ENCODE measurements at regions not wholly inside any gene's neighbourhood (a gene's known extent, or its start where the extent isn't known, plus 50 kb on each side); places are given as distances from the start of the nearest gene placed in this dataset.
A peak's percentile ranks its signal among the peaks of the same experiment; 100 is the strongest.
"Not testable (repeated sequence)": the region's sequence is repeated elsewhere in the genome, so short reads cannot be mapped to it uniquely, and the experiment has no call there.

DNA sequence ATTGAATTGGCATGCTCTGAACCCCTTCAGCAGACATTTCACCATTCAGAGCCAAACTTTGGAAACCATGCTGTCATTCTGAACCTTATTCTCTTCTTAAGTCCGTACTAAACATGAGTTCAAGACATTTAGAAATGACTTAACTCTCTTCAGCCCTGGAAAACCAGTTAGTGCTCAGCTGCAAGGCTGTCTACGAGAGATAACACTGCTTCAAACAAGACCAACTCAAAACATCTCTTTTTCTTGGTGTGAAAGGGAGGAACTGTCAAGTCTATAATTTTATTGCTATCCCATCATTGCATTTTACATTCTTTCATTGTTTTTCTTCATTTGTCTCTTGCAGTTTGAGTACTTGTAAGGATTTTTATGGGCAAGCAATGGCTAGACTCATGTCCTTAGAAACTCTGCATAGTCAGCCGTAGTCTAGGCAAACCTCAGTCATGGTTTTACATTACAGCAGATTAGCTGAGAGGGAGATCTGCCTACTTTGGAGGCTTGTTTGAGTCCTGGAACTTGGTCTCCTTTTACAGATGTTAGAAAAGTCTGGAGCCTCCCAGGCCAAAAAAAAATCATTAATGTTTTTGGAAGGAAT is 120.6 kb upstream of the JADE1 start:
- no peak for DNase-seq (ENCODE audit: low read depth, low spot score)

DNA sequence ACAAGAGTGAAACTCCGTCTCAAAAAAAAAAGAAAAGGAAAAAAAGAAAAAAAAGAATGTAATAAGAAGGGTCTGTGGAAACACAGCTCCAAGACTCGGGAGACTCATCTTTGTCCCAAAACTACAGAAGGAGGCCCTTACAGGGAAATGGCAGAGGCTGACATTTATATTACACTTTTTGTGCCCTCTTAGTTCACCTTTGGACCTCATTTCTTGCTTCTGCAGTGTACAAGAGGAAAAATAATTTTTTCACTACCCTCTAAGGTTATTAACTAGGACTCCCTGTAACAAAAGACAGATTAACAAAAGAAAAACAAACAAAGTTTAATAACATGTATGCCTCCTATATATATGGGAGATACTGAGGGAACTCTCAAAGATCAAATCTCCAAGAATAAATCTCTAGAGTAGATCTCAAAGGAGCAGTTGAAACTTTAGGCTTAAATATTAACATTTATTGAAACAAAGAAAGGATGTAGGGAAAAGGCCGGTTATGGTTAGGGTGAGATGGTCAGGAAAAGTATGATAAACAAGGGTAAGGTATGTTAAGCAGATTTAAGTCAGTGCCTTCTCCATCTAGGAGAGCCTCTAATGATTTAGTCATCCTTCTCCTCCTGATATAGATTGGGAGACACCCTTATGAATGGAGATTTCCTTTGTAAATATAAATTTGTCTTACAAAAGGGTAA is 121.3 kb upstream of the JADE1 start:
- DNase-seq (ENCODE audit: low read depth, low spot score), result no peak

DNA sequence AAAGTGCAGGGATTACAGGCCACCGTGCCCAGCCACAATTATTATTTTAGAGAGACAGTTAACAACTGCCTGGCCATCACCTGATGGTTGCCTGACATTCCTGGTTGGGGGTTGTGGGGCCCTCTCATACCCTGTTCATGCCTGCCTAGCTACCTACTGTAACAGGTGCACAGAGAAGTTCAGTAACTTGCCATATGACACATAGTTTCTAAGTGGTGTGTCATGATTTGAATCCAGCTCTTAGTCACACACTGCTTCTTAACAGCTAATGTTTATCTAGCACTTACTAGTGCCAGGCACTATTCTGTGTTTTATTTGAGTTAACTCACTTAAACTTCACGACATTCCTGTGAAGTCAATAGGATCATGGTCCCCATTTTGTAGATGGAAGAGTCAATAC is 122.7 kb upstream of the JADE1 start:
- no peak for DNase-seq (ENCODE audit: low read depth, low spot score)

DNA sequence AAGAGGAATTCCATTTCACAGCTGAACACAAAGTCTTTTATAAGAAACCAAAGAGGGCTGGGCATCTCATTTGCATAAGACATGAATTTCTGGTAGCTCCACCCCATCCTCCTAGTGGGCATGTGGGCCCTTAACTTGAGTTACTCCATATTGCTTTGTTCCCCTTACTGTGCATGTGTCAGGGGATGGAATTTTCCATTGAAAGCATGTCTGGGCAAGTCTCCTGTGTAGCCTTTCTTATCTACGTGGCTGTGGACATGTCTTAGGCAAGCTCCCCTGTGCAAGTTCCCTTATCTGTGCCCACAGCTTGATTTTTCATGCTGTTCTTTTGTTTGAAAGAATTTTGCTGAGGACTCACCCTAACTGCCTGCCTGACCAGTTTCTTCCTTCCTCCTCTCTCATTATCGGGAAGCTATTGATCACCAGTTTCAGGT is 123.5 kb upstream of the JADE1 start:
- peak; percentile 33 for DNase-seq (ENCODE audit: low read depth, low spot score)

DNA sequence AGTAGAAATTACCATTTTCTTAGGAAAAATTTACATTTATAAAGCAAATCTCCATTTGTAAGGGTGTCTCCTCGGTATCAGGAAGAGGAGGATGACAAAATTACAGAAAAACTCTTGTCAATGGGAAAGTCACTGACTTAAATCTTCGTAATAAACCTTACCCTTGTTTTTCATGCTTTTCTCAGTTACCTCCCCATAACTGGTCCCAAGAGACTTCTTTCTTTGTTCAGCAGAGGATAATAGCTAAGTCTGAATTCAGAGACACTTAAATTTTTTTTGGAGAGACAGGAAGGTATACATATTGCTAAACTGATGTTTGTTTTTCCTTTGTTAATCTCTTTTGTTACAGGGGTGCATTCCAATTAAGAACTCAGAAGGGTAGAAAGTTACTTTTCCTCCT is 125.5 kb upstream of the JADE1 start:
- DNase-seq (ENCODE audit: low read depth, low spot score), result no peak

DNA sequence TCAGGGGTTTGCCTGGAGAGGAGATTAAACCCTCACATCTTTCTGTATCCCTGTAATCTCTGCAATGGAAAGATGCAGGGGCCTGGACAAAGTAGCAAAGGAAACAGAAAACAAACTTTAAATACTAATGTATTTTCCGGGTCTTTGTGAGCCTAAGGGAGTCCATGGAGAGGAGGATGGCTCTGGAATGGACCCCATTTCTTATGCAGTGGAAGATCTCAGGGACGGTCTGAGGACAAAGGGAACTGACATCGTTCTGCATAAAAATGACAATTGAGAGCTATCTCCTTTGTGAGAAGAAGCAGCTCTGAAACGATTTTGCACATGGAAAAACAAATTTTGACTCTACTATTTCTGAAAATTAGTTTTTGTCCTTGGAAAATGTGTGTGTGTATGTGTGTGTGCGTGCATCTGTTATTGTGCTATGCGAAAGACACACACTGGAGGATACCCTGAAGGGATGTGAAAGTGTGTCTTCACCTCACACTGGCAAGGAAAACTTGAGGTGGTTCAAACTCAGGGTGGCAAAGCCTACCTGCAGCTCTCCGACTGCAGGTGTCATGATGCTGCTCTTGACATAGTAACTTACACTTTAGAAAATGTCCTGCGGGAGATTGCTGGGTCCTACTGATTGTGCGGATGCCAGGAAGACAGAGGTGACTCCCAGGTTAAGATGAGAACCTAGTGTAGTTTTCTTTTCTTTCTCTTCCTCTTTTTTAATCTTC is 126.4 kb upstream of the JADE1 start:
- DNase-seq (ENCODE audit: low read depth, low spot score), result no peak

DNA sequence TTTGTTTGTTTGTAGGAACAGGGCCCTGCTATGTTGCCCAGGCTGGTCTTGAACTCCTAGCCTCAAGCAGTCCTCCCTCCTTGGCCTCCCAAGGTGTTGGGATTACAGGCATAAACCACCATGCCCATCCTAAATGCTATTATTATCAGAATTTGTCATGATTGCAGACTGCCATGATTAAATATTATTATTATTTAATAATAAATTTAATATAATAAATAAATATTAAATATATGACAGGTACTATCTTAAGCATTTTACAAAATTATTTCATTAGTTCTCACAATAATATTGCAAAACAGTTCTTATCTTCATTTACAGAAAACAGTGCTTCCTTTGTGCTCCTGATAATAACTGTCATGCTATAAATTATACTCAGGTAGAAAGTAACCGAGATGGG is 133.4 kb upstream of the JADE1 start:
- no peak for DNase-seq (ENCODE audit: low read depth, low spot score)

DNA sequence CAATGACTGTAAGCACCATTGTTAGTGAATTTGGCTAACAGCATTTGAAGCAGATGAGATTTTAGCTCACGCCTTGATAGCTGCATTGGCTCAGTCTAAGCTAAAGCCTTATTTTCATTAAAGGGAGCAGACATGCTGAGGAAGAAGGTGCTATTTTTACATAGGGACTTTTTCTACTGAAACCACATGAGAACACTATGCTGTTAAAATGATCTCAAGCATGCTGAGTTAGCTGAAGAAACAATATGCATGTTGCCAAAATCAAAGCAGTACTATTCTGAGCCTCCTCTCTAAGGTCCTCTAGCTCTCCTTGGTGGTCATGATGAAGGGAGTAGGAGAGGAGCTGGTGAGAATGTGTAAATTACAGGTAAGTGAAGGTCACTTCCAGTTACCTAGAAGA is 134.4 kb upstream of the JADE1 start:
- DNase-seq (ENCODE audit: low read depth, low spot score), result peak; percentile 17

DNA sequence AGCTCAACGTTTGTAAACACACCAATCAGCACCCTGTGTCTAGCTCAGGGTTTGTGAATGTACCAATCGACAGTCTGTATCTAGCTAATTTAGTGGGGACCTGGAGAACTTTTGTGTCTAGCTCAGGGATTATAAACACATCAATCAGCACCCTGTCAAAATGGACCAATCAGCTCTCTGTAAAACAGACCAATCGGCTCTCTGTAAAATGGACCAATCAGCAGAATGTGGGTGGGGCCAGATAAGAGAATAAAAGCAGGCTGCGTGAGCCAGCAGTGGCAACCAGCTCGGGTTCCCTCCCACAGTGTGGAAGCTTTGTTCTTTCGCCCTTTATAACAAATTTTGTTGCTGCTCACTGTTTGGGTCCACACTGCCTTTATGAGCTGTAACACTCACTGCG is 136.3 kb upstream of the JADE1 start:
- not testable (repeated sequence) for DNase-seq (ENCODE audit: low read depth, low spot score)

DNA sequence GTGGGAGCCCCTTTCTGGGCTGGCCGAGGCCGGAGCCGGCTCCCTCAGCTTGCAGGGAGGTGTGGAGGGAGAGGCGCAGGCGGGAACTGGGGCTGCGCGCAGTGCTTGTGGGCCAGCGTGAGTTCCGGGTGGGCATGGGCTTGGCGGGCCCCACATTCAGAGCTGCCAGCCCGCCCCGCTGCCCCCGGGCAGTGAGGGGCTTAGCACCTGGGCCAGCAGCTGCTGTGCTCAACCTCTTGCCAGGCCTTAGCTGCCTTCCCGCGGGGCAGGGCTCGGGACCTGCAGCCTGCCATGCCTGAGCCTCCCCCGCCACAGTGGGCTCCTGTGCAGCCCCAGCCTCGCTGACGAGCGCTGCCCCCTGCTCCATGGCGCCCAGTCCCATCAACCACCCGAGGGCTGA is 136.9 kb upstream of the JADE1 start:
- not testable (repeated sequence) for DNase-seq (ENCODE audit: low read depth, low spot score)

DNA sequence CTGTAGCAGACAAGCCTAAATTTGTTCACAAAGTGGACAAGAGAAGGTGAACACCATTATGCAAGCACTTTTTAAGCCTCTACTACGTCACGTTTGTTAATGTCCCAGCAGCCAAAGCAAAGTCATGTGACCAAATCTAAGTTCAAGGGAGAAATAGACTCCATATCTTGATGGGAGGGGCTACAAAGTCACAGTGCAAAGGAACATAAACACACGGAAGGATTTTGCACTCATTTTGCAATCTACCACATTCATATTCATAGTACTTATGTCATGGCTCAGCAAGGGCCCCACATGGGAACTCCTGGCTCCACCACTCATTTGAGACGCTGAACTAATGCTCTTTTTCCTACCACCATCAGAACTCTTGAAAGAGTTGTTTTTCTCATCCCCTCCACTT is 139.0 kb upstream of the JADE1 start:
- no peak for DNase-seq (ENCODE audit: low read depth, low spot score)

DNA sequence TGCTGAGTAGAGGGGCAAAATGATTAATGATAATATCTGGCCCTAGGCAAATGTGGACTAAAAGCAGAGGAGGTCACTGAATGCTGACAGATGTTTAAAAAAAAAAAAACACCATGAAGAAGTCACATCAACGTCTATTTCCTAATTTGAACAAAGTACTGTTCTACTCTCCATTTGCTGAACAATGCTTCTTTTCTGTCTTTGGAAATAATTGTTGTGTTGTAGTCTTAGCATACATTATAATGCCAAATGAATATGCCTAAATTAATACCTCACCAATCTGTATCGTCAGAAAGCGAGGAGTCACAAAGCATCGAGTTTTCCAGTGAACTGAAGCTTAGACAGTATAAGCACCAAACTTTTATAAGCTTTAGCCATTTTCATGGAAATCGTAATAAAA is 140.9 kb upstream of the JADE1 start:
- DNase-seq (ENCODE audit: low read depth, low spot score), result no peak

DNA sequence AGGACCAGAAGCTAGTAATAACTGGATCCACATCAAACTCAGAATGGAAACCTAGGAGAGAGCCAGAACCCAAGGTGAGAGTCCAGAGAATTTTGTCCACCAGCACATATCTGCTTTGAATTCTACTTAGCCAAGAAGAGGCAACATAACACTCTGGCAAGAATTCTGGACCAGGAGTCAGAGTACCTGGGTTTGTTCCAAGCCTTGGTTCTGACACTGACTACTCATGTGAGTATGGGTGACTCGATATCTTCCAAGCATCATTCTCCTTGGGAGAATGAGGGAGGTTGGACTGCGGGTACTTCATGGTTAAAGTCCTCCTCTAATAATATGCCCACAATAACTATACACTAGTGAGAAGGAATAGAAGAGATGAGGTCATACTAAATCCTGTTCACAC is 144.0 kb upstream of the JADE1 start:
- DNase-seq (ENCODE audit: low read depth, low spot score), result no peak

DNA sequence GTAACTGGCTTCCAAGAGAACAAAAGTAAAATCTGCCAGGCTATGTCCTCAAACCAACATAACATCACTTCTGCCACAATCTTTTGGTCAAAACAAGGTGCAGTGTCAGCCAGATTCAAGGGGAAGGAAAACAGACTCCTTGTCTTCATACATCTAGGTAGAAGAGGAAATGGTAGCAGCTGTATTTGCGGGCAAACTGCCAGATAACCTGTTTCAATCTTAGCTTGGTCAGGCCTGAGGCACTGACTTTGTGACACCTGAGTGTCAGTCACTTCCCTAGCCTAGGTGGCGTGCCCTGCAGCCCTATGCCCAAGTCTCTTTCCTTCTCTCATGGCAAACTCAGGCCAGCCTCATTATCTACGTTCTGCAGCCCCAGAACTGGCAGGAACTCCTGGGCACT is 146.2 kb upstream of the JADE1 start:
- no peak for DNase-seq (ENCODE audit: low read depth, low spot score)

DNA sequence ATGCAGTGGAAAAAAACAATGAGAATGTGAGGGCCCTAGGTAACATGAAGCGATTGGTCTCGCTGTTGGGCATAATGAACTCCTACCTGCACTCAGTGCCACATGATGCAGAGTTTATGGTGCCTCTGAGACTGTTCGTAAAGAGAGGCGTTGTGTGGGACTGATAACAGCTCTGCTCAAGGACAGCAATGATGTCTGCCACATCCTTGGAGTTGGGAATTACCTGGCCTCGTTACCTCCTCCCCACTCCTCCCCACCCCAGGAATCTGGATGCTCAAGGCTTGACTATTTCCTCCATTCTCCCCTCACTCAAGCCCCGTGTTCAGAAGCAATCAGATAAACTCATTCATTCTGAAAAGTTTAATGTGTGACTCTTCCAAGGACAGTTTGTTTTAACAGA is 148.0 kb upstream of the JADE1 start:
- DNase-seq (ENCODE audit: low read depth, low spot score), result no peak

DNA sequence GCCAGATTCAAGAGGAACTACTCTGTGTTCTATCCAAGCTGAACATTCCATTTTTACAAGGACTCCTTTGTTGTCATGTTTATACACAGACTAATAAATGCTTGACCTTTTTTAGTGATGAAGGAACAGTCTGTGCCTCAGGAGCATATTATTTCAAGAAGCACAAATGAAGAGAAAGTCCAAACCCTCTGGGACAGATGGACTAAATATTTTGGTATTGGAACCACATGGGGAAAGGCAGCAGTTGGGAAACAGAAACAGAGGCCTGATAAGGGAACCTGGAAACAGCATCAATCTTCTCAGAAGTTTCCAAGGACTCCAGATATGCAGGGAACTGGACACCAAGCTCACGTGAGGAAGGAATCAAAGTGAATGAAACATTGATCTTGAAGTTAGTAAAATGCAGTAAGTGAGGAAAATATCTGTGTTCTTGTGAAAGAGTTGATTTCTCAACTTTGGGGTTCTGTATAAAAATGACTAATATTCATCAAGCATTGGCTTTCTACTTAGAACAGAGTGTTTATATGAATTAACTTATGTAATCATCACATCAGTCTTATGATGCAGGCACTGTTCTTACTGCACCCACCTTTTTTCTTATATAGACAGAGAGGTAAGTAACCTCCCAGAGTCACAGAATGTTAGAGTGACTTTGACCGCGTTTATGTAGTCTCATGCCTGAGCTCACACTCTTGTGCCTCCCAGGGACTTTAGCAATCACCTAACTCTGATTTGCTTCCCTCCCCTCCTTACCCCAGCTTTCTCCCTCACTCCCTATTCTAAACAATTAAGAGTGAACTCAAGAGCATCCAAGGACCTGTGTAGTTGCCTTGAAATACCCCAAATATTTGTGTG is 148.9 kb upstream of the JADE1 start:
- DNase-seq (ENCODE audit: low read depth, low spot score), result peak; percentile 46

DNA sequence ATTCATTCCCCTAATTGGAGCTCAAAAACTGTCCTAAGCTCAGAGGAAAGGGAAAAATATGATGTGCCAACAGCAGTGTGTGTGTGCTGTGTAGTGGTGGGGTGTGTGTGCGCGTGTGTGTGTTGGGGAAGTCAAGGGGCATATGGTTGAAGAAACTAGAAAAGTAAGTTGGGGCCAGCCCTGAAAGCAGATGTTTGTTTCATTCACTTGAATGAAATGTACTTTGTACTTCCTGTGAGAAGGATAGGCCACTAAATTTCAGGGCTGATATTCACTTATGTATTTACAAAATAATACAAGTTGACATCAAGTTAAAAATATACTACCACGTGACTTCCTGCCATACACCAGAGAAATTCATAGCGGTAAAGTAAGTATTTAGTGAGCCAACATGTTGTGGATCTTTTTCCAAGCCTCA is 151.3 kb upstream of the JADE1 start:
- no peak for DNase-seq (ENCODE audit: low read depth, low spot score)

DNA sequence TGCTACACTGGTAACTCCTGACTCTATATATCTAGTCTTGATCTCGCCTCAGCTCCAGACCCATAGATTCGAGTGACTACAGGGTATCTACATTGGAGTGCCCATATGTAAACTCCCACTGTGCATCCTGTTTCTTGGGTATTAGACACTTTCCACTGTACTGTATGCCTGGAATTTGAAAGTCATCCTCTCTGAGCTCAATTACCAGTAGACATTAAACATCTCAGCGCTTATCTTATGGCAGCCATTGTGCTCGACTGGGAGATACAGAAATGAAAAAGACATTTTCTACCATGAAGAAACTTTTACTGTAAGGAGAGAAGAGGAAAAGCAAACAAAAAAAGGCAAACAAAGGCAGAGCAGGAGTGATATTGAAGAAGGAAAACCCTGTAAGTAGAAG is 151.9 kb upstream of the JADE1 start:
- no peak for DNase-seq (ENCODE audit: low read depth, low spot score)

DNA sequence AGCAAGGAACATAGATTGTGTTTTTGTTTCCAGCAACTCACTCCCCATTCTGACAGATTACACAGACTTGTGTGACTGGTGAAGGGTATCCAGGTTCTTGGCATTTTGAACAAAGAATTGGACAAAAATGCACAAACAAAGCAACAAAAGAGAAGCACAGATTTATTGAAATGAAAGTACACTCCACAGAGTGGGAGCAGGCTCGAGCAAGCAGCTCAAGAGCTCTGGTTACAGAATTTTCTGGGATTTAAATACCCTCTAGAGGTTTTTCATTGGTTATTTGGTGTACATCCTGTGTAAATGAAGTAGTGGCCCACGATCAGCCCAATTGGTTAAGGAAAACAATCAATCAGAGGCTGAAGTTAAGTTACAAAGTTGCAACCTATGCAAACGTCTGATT is 155.0 kb upstream of the JADE1 start:
- DNase-seq (ENCODE audit: low read depth, low spot score), result no peak

DNA sequence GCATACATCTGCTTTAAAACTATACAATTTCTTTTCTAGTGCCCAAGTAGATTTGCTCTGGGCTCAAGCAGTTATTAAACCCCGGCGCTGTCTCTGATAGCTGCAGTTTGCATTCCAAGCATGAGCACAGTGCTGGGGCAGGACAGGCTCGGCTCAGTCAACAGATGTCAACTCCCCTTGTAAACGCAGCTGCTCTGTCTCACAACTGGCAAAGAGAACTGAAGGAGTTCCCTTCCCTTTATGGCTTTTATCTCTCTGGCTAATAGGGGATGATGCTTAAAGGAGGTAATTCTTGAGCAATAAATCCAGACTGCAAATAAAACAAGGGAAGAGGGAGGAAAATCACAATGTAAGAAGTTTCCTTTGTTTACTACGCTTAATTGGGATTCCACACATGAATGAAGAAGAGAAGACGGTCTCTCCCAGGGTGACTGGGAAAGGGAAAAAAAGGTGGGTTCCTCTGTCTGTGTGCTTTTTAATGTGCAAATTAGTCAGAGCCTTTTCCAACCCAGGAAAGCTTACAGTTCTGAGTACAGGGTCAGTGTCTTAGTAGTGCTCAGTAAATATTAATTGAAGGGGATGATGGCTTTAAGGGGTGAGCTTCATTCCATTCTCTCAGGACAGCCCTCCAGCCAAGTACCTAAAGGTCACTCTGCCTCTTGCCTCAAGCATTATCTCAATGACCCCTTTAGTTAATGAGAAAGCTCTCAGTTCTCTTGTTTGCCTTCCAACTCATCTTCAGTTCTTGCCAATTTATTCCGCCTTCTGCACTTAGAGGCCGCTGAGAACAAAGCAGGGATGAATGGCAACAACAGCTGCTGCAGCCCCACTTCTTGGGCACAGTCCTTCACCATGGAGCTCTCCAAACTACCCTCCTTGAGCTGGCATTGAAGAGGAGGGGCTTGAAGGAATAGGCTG is 155.7 kb upstream of the JADE1 start:
- no peak for DNase-seq (ENCODE audit: low read depth, low spot score)

DNA sequence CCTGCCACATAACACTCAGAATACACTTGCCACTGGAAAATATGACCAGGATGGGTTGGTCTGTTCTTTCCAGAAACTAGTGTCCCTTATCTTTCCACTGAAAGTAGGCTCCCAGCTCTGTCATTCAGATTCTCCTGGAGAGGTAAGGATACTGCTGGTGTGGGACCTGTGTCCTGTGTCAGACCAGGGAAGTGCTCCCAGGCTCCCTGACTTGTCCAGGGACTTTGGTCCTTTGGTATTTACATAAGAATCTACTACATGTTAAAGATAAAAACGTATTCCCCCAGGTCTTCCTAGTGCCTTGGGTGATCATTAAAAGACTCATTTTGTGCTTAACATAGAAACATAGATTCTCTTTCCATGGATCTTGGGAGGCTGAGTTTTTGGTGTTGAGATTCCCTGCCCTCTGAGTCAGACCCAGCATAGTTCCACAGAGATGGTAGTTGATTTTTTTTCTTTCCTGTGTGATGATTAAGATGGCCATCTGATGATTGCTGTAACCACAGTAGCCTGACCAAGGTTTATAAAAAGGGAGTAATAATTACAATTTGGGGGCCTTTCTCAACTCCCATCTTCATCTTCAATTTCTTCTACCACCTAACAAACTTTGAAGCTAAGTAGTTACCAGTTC is 159.8 kb upstream of the JADE1 start:
- DNase-seq (ENCODE audit: low read depth, low spot score), result peak; percentile 41
